H1 (cell line): ENCODE measurements at regions not wholly inside any gene's neighbourhood (a gene's known extent, or its start where the extent isn't known, plus 50 kb on each side); places are given as distances from the start of the nearest gene placed in this dataset.

Experiments
- BCL11A ChIP-seq, 2 experiments: IDR thresholded peaks; one replicate each; pipeline ENCODE4 v1.6.1; 2011; ENCODE audit warnings: low read depth in 2 of 2, low read length in 2 of 2, mild to moderate bottlenecking in 2 of 2
- EZH2 ChIP-seq: fragments of 200-600 bp; sonication (generic); IDR thresholded peaks from 2 replicates; pipeline ENCODE4 v1.7.1; 2012; ENCODE audit warnings: low read depth, mild to moderate bottlenecking, moderate library complexity, low read length, inconsistent platforms; ENCODE audit not compliant: severe bottlenecking
- TAF7 ChIP-seq: optimal IDR thresholded peaks from 2 replicates; pipeline ENCODE3; 2011; ENCODE audit warnings: low read depth, mild to moderate bottlenecking, inconsistent platforms, low read length, moderate library complexity, borderline replicate concordance
- YY1 ChIP-seq: IDR thresholded peaks from 2 replicates; pipeline ENCODE4 v1.6.1; 2011; ENCODE audit warnings: low read depth, mild to moderate bottlenecking, low read length
- TF ChIP-seq, protein P1 (sequence below): IDR thresholded peaks from 2 replicates; pipeline ENCODE4 v1.6.1; 2012; ENCODE audit warnings: low read length, inconsistent platforms

DNA sequence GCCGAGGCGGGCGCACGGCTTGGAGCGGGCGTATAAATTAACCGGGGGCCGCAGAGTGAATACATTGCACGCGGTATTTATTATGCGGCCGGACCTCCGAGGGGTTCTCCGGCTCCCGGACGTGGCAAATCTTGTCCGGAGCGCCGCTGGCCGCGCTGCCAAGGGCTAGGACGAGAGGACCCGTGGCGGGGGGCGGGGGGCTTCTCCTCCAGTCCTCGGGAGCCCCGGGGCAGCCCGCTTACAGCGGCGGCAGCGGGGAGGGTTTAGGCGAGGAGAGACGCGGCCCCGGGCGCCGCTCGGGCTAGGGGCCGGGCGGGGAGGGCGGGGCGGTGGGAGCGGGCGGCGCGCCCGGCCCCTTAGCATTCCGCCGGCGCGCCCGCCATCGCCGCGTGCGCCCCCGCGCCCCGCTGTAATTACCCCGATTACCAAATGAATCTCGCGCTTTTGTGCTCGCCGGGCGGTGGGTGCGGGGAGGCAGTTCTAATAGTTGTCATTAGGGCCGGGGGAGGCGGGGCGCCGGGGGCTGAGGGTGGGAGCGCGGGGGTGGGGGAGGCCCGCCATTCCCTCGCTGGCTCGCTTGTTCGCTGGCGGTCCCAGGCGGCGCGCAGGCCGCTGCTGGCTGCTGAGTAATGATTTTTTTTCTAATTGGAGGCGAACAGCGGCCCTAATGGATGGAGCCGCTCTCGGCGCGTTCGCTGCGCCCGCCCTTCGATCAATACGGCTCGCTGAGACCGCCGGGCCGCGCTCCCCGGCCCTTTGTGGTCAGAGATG lies 276.6 kb downstream of the BCOR start (continued):
- TF ChIP-seq, protein P1, sequence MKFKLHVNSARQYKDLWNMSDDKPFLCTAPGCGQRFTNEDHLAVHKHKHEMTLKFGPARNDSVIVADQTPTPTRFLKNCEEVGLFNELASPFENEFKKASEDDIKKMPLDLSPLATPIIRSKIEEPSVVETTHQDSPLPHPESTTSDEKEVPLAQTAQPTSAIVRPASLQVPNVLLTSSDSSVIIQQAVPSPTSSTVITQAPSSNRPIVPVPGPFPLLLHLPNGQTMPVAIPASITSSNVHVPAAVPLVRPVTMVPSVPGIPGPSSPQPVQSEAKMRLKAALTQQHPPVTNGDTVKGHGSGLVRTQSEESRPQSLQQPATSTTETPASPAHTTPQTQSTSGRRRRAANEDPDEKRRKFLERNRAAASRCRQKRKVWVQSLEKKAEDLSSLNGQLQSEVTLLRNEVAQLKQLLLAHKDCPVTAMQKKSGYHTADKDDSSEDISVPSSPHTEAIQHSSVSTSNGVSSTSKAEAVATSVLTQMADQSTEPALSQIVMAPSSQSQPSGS = no peak
- TF ChIP-seq TAF7 = no peak
- no peak for TF ChIP-seq YY1
- no peak for TF ChIP-seq EZH2
- no peak for TF ChIP-seq BCL11A (IDR thresholded peaks at IDR 0.05; ENCODE audit: low read depth in 2 of 2, low read length in 2 of 2)
- TF ChIP-seq, all 59 proteins: peak for 0
